GM18867 (cell line): ENCODE measurements at regions not wholly inside any gene's neighbourhood (a gene's known extent, or its start where the extent isn't known, plus 50 kb on each side); places are given as distances from the start of the nearest gene placed in this dataset.

Experiments
- ATAC-seq: cut with Tn5 transposase; IDR thresholded peaks from one replicate; pipeline ENCODE4 v1.9.1; 2021; ENCODE audit warnings: mild to moderate bottlenecking, moderate library complexity; ENCODE audit not compliant: unreplicated experiment

- ATAC-seq, result no peak
Observed at GRCh38 chr4:166602068-166602467, 632.2 kb downstream of the SPOCK3 start.

GRCh38 chr4:166622425-166622977 is 611.8 kb downstream of the SPOCK3 start:
- ATAC-seq, result peak; percentile 82

GRCh38 chr4:166625018-166625637 is 609.2 kb downstream of the SPOCK3 start:
- peak; percentile 28 for ATAC-seq

GRCh38 chr4:166628454-166628853 is 605.8 kb downstream of the SPOCK3 start:
- ATAC-seq, result no peak

- ATAC-seq, result no peak
Observed at GRCh38 chr4:166635367-166635766, 598.9 kb downstream of the SPOCK3 start.

GRCh38 chr4:166637816-166638215 is 596.5 kb downstream of the SPOCK3 start:
- no peak for ATAC-seq

- no peak for ATAC-seq
Observed at GRCh38 chr4:166655231-166655630, 579.1 kb downstream of the SPOCK3 start.

GRCh38 chr4:166655705-166656104 is 578.6 kb downstream of the SPOCK3 start:
- no peak for ATAC-seq

GRCh38 chr4:166657261-166657660 is 577.0 kb downstream of the SPOCK3 start:
- ATAC-seq, result no peak

- ATAC-seq, result peak; percentile 34
Observed at GRCh38 chr4:166658585-166658984, 575.7 kb downstream of the SPOCK3 start.

GRCh38 chr4:166662266-166662843 is 571.9 kb downstream of the SPOCK3 start:
- peak; percentile 96 for ATAC-seq

GRCh38 chr4:166670341-166670740 is 564.0 kb downstream of the SPOCK3 start:
- ATAC-seq, result no peak

- ATAC-seq, result no peak
Observed at GRCh38 chr4:166673911-166674310, 560.4 kb downstream of the SPOCK3 start.

- no peak for ATAC-seq
Observed at GRCh38 chr4:166675411-166675810, 558.9 kb downstream of the SPOCK3 start.

- no peak for ATAC-seq
Observed at GRCh38 chr4:166680796-166681195, 553.5 kb downstream of the SPOCK3 start.

- ATAC-seq, result no peak
Observed at GRCh38 chr4:166682200-166682599, 552.1 kb downstream of the SPOCK3 start.
